Trophoblast cell (in vitro differentiated cells and primary cell): ENCODE measurements at regions not wholly inside any gene's neighbourhood (a gene's known extent, or its start where the extent isn't known, plus 50 kb on each side); places are given as distances from the start of the nearest gene placed in this dataset.

Experiments used
- DNase-seq, 2 donors: peaks; one replicate each; pipeline ENCODE4 v3.0.0-alpha.2; 2016
- H2AFZ ChIP-seq: 2 replicates; pipeline ENCODE4 v1.6.1; 2013; ENCODE audit warnings: low read length, moderate library complexity, mild to moderate bottlenecking; ENCODE audit not compliant: insufficient read depth, poor library complexity
- H2AK5ac ChIP-seq: 2 replicates; pipeline ENCODE4 v1.6.1; 2013; ENCODE audit warnings: mild to moderate bottlenecking, low read length
- H2BK120ac ChIP-seq: 2 replicates; pipeline ENCODE4 v1.6.1; 2013; ENCODE audit warnings: low read length, mild to moderate bottlenecking, moderate library complexity; ENCODE audit not compliant: insufficient read depth, poor library complexity
- H2BK12ac ChIP-seq: 2 replicates; pipeline ENCODE4 v1.6.1; 2013; ENCODE audit warnings: mild to moderate bottlenecking, low read length, moderate library complexity
- H2BK5ac ChIP-seq: 2 replicates; pipeline ENCODE4 v1.6.1; 2013; ENCODE audit warnings: low read length, low read depth, moderate library complexity, mild to moderate bottlenecking; ENCODE audit not compliant: poor library complexity
- H3K14ac ChIP-seq: 2 replicates; pipeline ENCODE4 v1.6.1; 2013; ENCODE audit warnings: mild to moderate bottlenecking, low read length
- H3K18ac ChIP-seq: 2 replicates; pipeline ENCODE4 v1.6.1; 2013; ENCODE audit warnings: mild to moderate bottlenecking, low read length
- H3K23ac ChIP-seq: 2 replicates; pipeline ENCODE4 v1.6.1; 2013; ENCODE audit warnings: low read length
- H3K27ac ChIP-seq: 2 replicates; pipeline ENCODE4 v1.5.1; 2013; ENCODE audit warnings: low read depth, mild to moderate bottlenecking, inconsistent platforms, low read length, moderate library complexity
- H3K27me3 ChIP-seq: 2 replicates; pipeline ENCODE4 v1.6.1; 2013; ENCODE audit warnings: inconsistent platforms, mild to moderate bottlenecking, low read length, moderate library complexity; ENCODE audit not compliant: insufficient read depth
- H3K36me3 ChIP-seq, 2 experiments: 1 replicate in 1 of 2; 2 replicates in 1 of 2; pipeline ENCODE4 v1.6.1; 2013; ENCODE audit warnings: low read length in 2 of 2, mild to moderate bottlenecking in 2 of 2, moderate library complexity in 1 of 2; ENCODE audit not compliant: insufficient read depth in 2 of 2, control insufficient read depth in 1 of 2
- H3K4ac ChIP-seq: 2 replicates; pipeline ENCODE4 v1.6.1; 2013; ENCODE audit warnings: low read depth, mild to moderate bottlenecking, low read length, moderate library complexity
- H3K4me1 ChIP-seq, 2 experiments: 1 replicate in 1 of 2; 2 replicates in 1 of 2; pipeline ENCODE4 v1.6.1; 2013; ENCODE audit warnings: low read length in 2 of 2, mild to moderate bottlenecking in 2 of 2, moderate library complexity in 1 of 2; ENCODE audit not compliant: insufficient read depth in 2 of 2, control insufficient read depth in 1 of 2
- H3K4me2 ChIP-seq: 2 replicates; pipeline ENCODE4 v1.6.1; 2013; ENCODE audit warnings: inconsistent platforms, mild to moderate bottlenecking, low read length, moderate library complexity
- H3K4me3 ChIP-seq: 2 replicates; pipeline ENCODE4 v1.5.1; 2013; ENCODE audit warnings: mild to moderate bottlenecking, low read depth, low read length, inconsistent platforms
- H3K79me1 ChIP-seq: one replicate; pipeline ENCODE4 v1.6.1; 2013; ENCODE audit warnings: low read length
- H3K79me2 ChIP-seq: 2 replicates; pipeline ENCODE4 v1.6.1; 2013; ENCODE audit warnings: low read length, mild to moderate bottlenecking; ENCODE audit not compliant: control insufficient read depth, insufficient read depth, poor library complexity
- H3K9ac ChIP-seq: 2 replicates; pipeline ENCODE4 v1.6.1; 2013; ENCODE audit warnings: mild to moderate bottlenecking, low read length
- H3K9me3 ChIP-seq: 2 replicates; pipeline ENCODE4 v1.6.1; 2013; ENCODE audit warnings: low read depth, mild to moderate bottlenecking, control low read depth, inconsistent platforms, low read length; ENCODE audit not compliant: insufficient read depth
- H4K12ac ChIP-seq: 2 replicates; pipeline ENCODE4 v1.6.1; 2013; ENCODE audit warnings: low read depth, mild to moderate bottlenecking, low read length, moderate library complexity
- H4K8ac ChIP-seq: 2 replicates; pipeline ENCODE4 v1.6.1; 2013; ENCODE audit warnings: low read depth, mild to moderate bottlenecking, low read length, moderate library complexity
- H4K91ac ChIP-seq: one replicate; pipeline ENCODE4 v1.6.1; 2013; ENCODE audit warnings: low read depth, mild to moderate bottlenecking, low read length, moderate library complexity
- WGBS: extraction: QIAGEN DNeasy Blood & Tissue Kit; methylation state at CpG from one replicate; pipeline ENCODE4 v1.1.7; 2013; ENCODE audit warnings: missing lambda C conversion rate; ENCODE audit not compliant: insufficient read length, insufficient coverage; ENCODE audit errors: extremely low coverage; 5-methylcytosine and 5-hydroxymethylcytosine counted together

DNA sequence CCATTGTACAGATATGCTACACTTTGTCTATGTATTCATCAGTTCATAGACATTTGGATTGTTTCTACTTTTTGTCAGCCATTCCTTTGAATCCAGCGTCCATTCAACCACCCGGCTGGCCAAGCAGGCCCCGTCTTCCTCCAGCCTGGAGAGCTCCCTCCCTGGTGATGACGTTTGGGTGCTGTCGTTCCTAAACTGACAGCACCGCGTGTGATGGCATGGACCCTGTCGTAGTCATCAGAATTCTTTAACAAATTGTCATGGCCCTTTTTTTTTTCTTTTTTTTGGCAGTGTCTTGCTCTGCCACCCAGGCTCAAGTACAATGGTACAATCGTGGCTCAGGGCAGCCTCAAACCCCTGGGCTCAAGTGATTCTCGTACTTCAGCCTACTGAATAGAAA is 138.6 kb upstream of the ERRFI1 start:
- Histone ChIP-seq H3K4me2 (no peak overlapping the region), H3K14ac (peak overlapping the region; percentile 28), H3K4me3 (no peak overlapping the region), H3K79me1 (peaks cover 24% of the 10 kb centered on the region), H3K18ac (no peak overlapping the region), H2BK5ac (peak overlapping the region; percentile 54), H2BK120ac (peak overlapping the region; percentile 62), H2AK5ac (peak overlapping the region; percentile 88), H3K27ac (no peak overlapping the region), H3K4me1 (peaks cover 12% of the 10 kb centered on the region in 2 experiments), H3K27me3 (no peaks in the 10 kb centered on the region), H3K9ac (no peak overlapping the region), H3K9me3 (peaks cover 2% of the 10 kb centered on the region), H4K91ac (peak overlapping the region; percentile 72), H3K36me3 (no peaks in the 10 kb centered on the region), H3K79me2 (peaks cover 2% of the 10 kb centered on the region), H2AFZ (no peak overlapping the region), H2BK12ac (peak overlapping the region; percentile 98), H4K8ac (peak overlapping the region; percentile 52), H4K12ac (no peak overlapping the region), H3K4ac (no peak overlapping the region), H3K23ac (no peak overlapping the region)
- peak in 1 of 2 donors; percentile 44 for DNase-seq
- no CpG with 5 or more reads among the region's 10 CpGs for WGBS

DNA sequence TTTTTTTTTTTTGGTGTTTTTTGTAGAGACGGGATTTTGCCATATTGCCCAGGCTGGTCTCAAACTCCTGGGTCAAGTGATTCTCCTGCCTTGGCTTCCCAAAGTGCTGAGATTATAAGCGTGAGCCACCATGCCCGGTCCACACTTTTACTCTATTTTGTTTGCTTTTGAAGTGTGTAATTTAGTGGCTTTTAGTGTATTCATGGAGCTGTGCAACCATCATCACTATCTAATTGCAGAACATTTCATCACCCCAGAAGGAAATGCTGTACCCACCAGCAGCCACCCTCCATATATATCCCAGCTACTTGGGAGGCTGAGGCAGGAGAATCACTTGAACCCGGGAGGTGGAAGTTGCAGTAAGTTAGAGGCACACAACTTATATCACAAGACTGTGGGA is 136.9 kb upstream of the ERRFI1 start:
- Histone ChIP-seq H3K4ac (no peak overlapping the region), H3K14ac (no peak overlapping the region), H2AK5ac (no peak overlapping the region), H3K18ac (no peak overlapping the region), H3K36me3 (no peaks in the 10 kb centered on the region), H3K4me3 (no peak overlapping the region), H2AFZ (no peak overlapping the region), H4K8ac (no peak overlapping the region), H3K4me1 (peaks cover 7 to 8% of the 10 kb centered on the region in 2 experiments), H3K79me1 (peaks cover 17% of the 10 kb centered on the region), H4K12ac (no peak overlapping the region), H3K9ac (no peak overlapping the region), H3K27ac (no peak overlapping the region), H3K4me2 (no peak overlapping the region), H3K9me3 (peaks cover 4% of the 10 kb centered on the region), H4K91ac (no peak overlapping the region), H3K79me2 (no peaks in the 10 kb centered on the region), H2BK5ac (no peak overlapping the region), H3K27me3 (no peaks in the 10 kb centered on the region), H2BK120ac (no peak overlapping the region), H3K23ac (no peak overlapping the region), H2BK12ac (no peak overlapping the region)
- no peak for DNase-seq
- WGBS = no CpG with 5 or more reads among the region's 4 CpGs

DNA sequence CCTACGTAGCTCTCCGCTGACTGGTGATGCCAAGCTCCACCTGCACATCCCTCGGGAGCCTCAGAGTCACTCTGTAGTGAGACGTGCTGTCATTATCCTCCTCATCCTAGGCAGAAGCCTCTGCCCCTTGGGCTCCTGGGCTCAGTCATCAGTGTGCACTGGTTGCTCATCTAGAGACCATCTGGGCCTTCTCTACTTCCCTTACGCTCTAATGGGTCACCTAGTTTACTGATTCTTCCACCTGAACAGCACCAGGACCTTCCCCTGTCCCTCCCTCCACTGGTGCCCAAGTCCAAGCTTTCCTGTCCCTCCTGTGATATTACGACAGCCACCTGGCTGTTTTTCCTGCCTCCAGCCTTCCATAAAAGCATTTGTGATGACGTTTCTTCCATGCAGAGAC is 136.1 kb upstream of the ERRFI1 start:
- Histone ChIP-seq H3K9ac (no peak overlapping the region), H3K27me3 (no peaks in the 10 kb centered on the region), H3K14ac (no peak overlapping the region), H3K4ac (no peak overlapping the region), H3K79me1 (peaks cover 17% of the 10 kb centered on the region), H3K4me2 (no peak overlapping the region), H2BK12ac (peak overlapping the region; percentile 89), H3K9me3 (peaks cover 4% of the 10 kb centered on the region), H4K8ac (no peak overlapping the region), H3K18ac (no peak overlapping the region), H2AFZ (no peak overlapping the region), H3K23ac (no peak overlapping the region), H4K12ac (no peak overlapping the region), H3K36me3 (no peaks in the 10 kb centered on the region), H3K4me3 (no peak overlapping the region), H3K27ac (no peak overlapping the region), H2BK5ac (peak overlapping the region; percentile 5), H4K91ac (peak overlapping the region; percentile 69), H3K4me1 (peaks cover 4 to 8% of the 10 kb centered on the region in 2 experiments), H3K79me2 (no peaks in the 10 kb centered on the region), H2BK120ac (no peak overlapping the region), H2AK5ac (peak overlapping the region; percentile 11)
- no CpG with 5 or more reads among the region's 7 CpGs for WGBS
- no peak for DNase-seq

DNA sequence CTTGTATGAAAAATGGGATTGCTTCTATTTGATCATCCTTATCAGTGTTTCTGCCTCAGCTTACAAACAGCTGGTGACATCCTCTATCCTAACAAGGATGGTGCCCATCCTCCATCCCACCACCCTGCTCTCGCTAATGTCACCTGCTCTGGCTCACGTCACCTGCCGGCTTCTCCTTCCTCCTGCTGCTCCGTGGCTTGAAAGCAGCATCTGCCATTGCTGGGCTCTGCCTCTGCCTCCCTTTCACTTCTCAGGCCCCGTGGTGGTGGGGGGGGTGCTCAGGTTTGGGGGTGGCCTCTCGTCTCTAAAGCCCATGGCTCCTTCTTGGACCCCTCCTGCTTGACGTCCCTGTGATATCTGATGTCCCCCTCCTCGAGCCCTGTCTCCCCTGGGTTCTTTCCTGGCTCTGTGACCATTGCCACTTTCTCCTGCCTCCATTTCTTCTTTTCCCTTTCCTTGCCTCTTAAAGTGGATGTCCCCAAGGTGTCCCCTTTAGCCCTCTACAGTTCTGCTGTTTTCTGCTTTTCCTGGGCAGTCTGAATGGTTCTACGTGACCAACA is 135.5 kb upstream of the ERRFI1 start:
- H2BK12ac ChIP-seq = peak overlapping the region; percentile 89
- H3K23ac ChIP-seq = no peak overlapping the region
- H4K8ac ChIP-seq = no peak overlapping the region
- no peaks in the 10 kb centered on the region for H3K36me3 ChIP-seq
- no peak overlapping the region for H2BK5ac ChIP-seq
- no peaks in the 10 kb centered on the region for H3K79me2 ChIP-seq
- peaks cover 2 to 5% of the 10 kb centered on the region in 2 experiments for H3K4me1 ChIP-seq
- peak overlapping the region; percentile 18 for H3K14ac ChIP-seq
- H4K91ac ChIP-seq = peak overlapping the region; percentile 69
- H2AK5ac ChIP-seq = peak overlapping the region; percentile 95
- H3K4me3 ChIP-seq = no peak overlapping the region
- H3K27ac ChIP-seq = no peak overlapping the region
- no peak overlapping the region for H3K4ac ChIP-seq
- H3K4me2 ChIP-seq = no peak overlapping the region
- H2AFZ ChIP-seq = no peak overlapping the region
- H3K27me3 ChIP-seq = no peaks in the 10 kb centered on the region
- H3K79me1 ChIP-seq = peaks cover 21% of the 10 kb centered on the region
- H3K18ac ChIP-seq = no peak overlapping the region
- H4K12ac ChIP-seq = no peak overlapping the region
- no peak overlapping the region for H3K9ac ChIP-seq
- no CpG with 5 or more reads among the region's 9 CpGs for WGBS
- peaks cover 4% of the 10 kb centered on the region for H3K9me3 ChIP-seq
- peak overlapping the region; percentile 5 for H2BK120ac ChIP-seq
- no peak for DNase-seq
